ENCODE measurements at regions not wholly inside any gene's neighbourhood (a gene's known extent, or its start where the extent isn't known, plus 50 kb on each side); places are given as distances from the start of the nearest gene placed in this dataset.

- no peak overlapping the region for H3K9ac ChIP-seq (ENCODE audit: low read depth in 1 of 2, low read length in 2 of 2)
- H3K9me3 ChIP-seq (ENCODE audit: control insufficient read depth in 1 of 2, low read length in 2 of 2) = no peaks in the 10 kb centered on the region
- H3K27ac ChIP-seq (ENCODE audit: low read depth, low read length) = no peak overlapping the region
- H3K27me3 ChIP-seq (ENCODE audit: control insufficient read depth in 1 of 2, insufficient read depth in 2 of 2, low read length in 2 of 2) = no peaks in the 10 kb centered on the region
- no peaks in the 10 kb centered on the region for H3K4me1 ChIP-seq (ENCODE audit: control insufficient read depth in 1 of 2, insufficient read depth in 2 of 2, low read length in 2 of 2)
- no peak overlapping the region for H3K4me3 ChIP-seq (ENCODE audit: low read depth in 1 of 2, low read length in 2 of 2)
- H3K36me3 ChIP-seq (ENCODE audit: control insufficient read depth in 1 of 2, insufficient read depth in 2 of 2, low read length in 2 of 2) = no peaks in the 10 kb centered on the region
These were observed 146.4 kb downstream of the CHD9NB start for GRCh38 chr16:52906281-52906680.

- Histone ChIP-seq H3K4me1 (ENCODE audit: control insufficient read depth in 1 of 2, insufficient read depth in 2 of 2, low read length in 2 of 2) (no peaks in the 10 kb centered on the region), H3K9me3 (ENCODE audit: control insufficient read depth in 1 of 2, low read length in 2 of 2) (no peaks in the 10 kb centered on the region), H3K4me3 (ENCODE audit: low read depth in 1 of 2, low read length in 2 of 2) (no peak overlapping the region), H3K27me3 (ENCODE audit: control insufficient read depth in 1 of 2, insufficient read depth in 2 of 2, low read length in 2 of 2) (no peaks in the 10 kb centered on the region), H3K36me3 (ENCODE audit: control insufficient read depth in 1 of 2, insufficient read depth in 2 of 2, low read length in 2 of 2) (no peaks in the 10 kb centered on the region), H3K27ac (ENCODE audit: low read depth, low read length) (no peak overlapping the region), H3K9ac (ENCODE audit: low read depth in 1 of 2, low read length in 2 of 2) (no peak overlapping the region)
These were observed 156.1 kb downstream of the CHD9NB start for GRCh38 chr16:52896478-52897164.

- Histone ChIP-seq H3K9ac (ENCODE audit: low read depth in 1 of 2, low read length in 2 of 2) (no peak overlapping the region), H3K4me1 (ENCODE audit: control insufficient read depth in 1 of 2, insufficient read depth in 2 of 2, low read length in 2 of 2) (no peaks in the 10 kb centered on the region), H3K9me3 (ENCODE audit: control insufficient read depth in 1 of 2, low read length in 2 of 2) (no peaks in the 10 kb centered on the region), H3K27ac (ENCODE audit: low read depth, low read length) (no peak overlapping the region), H3K4me3 (ENCODE audit: low read depth in 1 of 2, low read length in 2 of 2) (no peak overlapping the region), H3K36me3 (ENCODE audit: control insufficient read depth in 1 of 2, insufficient read depth in 2 of 2, low read length in 2 of 2) (no peaks in the 10 kb centered on the region), H3K27me3 (ENCODE audit: control insufficient read depth in 1 of 2, insufficient read depth in 2 of 2, low read length in 2 of 2) (no peaks in the 10 kb centered on the region)
These were observed 178.7 kb downstream of the CHD9NB start for GRCh38 chr16:52874042-52874441.

GRCh38 chr16:52872731-52873130 lies 180.0 kb downstream of the CHD9NB start:
- no peaks in the 10 kb centered on the region for H3K4me1 ChIP-seq (ENCODE audit: control insufficient read depth in 1 of 2, insufficient read depth in 2 of 2, low read length in 2 of 2)
- H3K4me3 ChIP-seq (ENCODE audit: low read depth in 1 of 2, low read length in 2 of 2) = no peak overlapping the region
- H3K9ac ChIP-seq (ENCODE audit: low read depth in 1 of 2, low read length in 2 of 2) = no peak overlapping the region
- no peaks in the 10 kb centered on the region for H3K9me3 ChIP-seq (ENCODE audit: control insufficient read depth in 1 of 2, low read length in 2 of 2)
- no peaks in the 10 kb centered on the region for H3K36me3 ChIP-seq (ENCODE audit: control insufficient read depth in 1 of 2, insufficient read depth in 2 of 2, low read length in 2 of 2)
- no peaks in the 10 kb centered on the region for H3K27me3 ChIP-seq (ENCODE audit: control insufficient read depth in 1 of 2, insufficient read depth in 2 of 2, low read length in 2 of 2)
- no peak overlapping the region for H3K27ac ChIP-seq (ENCODE audit: low read depth, low read length)

- Histone ChIP-seq H3K4me3 (ENCODE audit: low read depth in 1 of 2, low read length in 2 of 2) (no peak overlapping the region), H3K4me1 (ENCODE audit: control insufficient read depth in 1 of 2, insufficient read depth in 2 of 2, low read length in 2 of 2) (no peaks in the 10 kb centered on the region), H3K9me3 (ENCODE audit: control insufficient read depth in 1 of 2, low read length in 2 of 2) (no peaks in the 10 kb centered on the region), H3K27me3 (ENCODE audit: control insufficient read depth in 1 of 2, insufficient read depth in 2 of 2, low read length in 2 of 2) (no peaks in the 10 kb centered on the region), H3K9ac (ENCODE audit: low read depth in 1 of 2, low read length in 2 of 2) (no peak overlapping the region), H3K27ac (ENCODE audit: low read depth, low read length) (no peak overlapping the region), H3K36me3 (ENCODE audit: control insufficient read depth in 1 of 2, insufficient read depth in 2 of 2, low read length in 2 of 2) (no peaks in the 10 kb centered on the region)
These were observed 181.2 kb downstream of the CHD9NB start for GRCh38 chr16:52871481-52871880.

- no peaks in the 10 kb centered on the region for H3K9me3 ChIP-seq (ENCODE audit: control insufficient read depth in 1 of 2, low read length in 2 of 2)
- H3K27me3 ChIP-seq (ENCODE audit: control insufficient read depth in 1 of 2, insufficient read depth in 2 of 2, low read length in 2 of 2) = no peaks in the 10 kb centered on the region
- H3K36me3 ChIP-seq (ENCODE audit: control insufficient read depth in 1 of 2, insufficient read depth in 2 of 2, low read length in 2 of 2) = no peaks in the 10 kb centered on the region
- H3K9ac ChIP-seq (ENCODE audit: low read depth in 1 of 2, low read length in 2 of 2) = no peak overlapping the region
- no peak overlapping the region for H3K4me3 ChIP-seq (ENCODE audit: low read depth in 1 of 2, low read length in 2 of 2)
- no peak overlapping the region for H3K27ac ChIP-seq (ENCODE audit: low read depth, low read length)
- no peaks in the 10 kb centered on the region for H3K4me1 ChIP-seq (ENCODE audit: control insufficient read depth in 1 of 2, insufficient read depth in 2 of 2, low read length in 2 of 2)
These were observed 183.5 kb downstream of the CHD9NB start for GRCh38 chr16:52869243-52869642.

- Histone ChIP-seq H3K4me3 (ENCODE audit: low read depth in 1 of 2, low read length in 2 of 2) (no peak overlapping the region), H3K4me1 (ENCODE audit: control insufficient read depth in 1 of 2, insufficient read depth in 2 of 2, low read length in 2 of 2) (no peaks in the 10 kb centered on the region), H3K9me3 (ENCODE audit: control insufficient read depth in 1 of 2, low read length in 2 of 2) (no peaks in the 10 kb centered on the region), H3K9ac (ENCODE audit: low read depth in 1 of 2, low read length in 2 of 2) (no peak overlapping the region), H3K27me3 (ENCODE audit: control insufficient read depth in 1 of 2, insufficient read depth in 2 of 2, low read length in 2 of 2) (no peaks in the 10 kb centered on the region), H3K27ac (ENCODE audit: low read depth, low read length) (no peak overlapping the region), H3K36me3 (ENCODE audit: control insufficient read depth in 1 of 2, insufficient read depth in 2 of 2, low read length in 2 of 2) (no peaks in the 10 kb centered on the region)
These were observed 189.7 kb downstream of the CHD9NB start for GRCh38 chr16:52863000-52863399.

GRCh38 chr16:52861614-52862022 lies 191.1 kb downstream of the CHD9NB start:
- H3K4me3 ChIP-seq (ENCODE audit: low read depth in 1 of 2, low read length in 2 of 2) = no peak overlapping the region
- no peak overlapping the region for H3K27ac ChIP-seq (ENCODE audit: low read depth, low read length)
- H3K27me3 ChIP-seq (ENCODE audit: control insufficient read depth in 1 of 2, insufficient read depth in 2 of 2, low read length in 2 of 2) = no peaks in the 10 kb centered on the region
- H3K9me3 ChIP-seq (ENCODE audit: control insufficient read depth in 1 of 2, low read length in 2 of 2) = no peaks in the 10 kb centered on the region
- H3K36me3 ChIP-seq (ENCODE audit: control insufficient read depth in 1 of 2, insufficient read depth in 2 of 2, low read length in 2 of 2) = no peaks in the 10 kb centered on the region
- H3K9ac ChIP-seq (ENCODE audit: low read depth in 1 of 2, low read length in 2 of 2) = no peak overlapping the region
- no peaks in the 10 kb centered on the region for H3K4me1 ChIP-seq (ENCODE audit: control insufficient read depth in 1 of 2, insufficient read depth in 2 of 2, low read length in 2 of 2)

- Histone ChIP-seq H3K36me3 (ENCODE audit: control insufficient read depth in 1 of 2, insufficient read depth in 2 of 2, low read length in 2 of 2) (no peaks in the 10 kb centered on the region), H3K9ac (ENCODE audit: low read depth in 1 of 2, low read length in 2 of 2) (no peak overlapping the region), H3K4me1 (ENCODE audit: control insufficient read depth in 1 of 2, insufficient read depth in 2 of 2, low read length in 2 of 2) (no peaks in the 10 kb centered on the region), H3K27ac (ENCODE audit: low read depth, low read length) (no peak overlapping the region), H3K9me3 (ENCODE audit: control insufficient read depth in 1 of 2, low read length in 2 of 2) (peaks cover 0 to 5% of the 10 kb centered on the region in 2 donors), H3K4me3 (ENCODE audit: low read depth in 1 of 2, low read length in 2 of 2) (no peak overlapping the region), H3K27me3 (ENCODE audit: control insufficient read depth in 1 of 2, insufficient read depth in 2 of 2, low read length in 2 of 2) (no peaks in the 10 kb centered on the region)
These were observed 197.2 kb downstream of the CHD9NB start for GRCh38 chr16:52855463-52855862.

GRCh38 chr16:52852978-52853377 lies 199.7 kb downstream of the CHD9NB start:
- H3K4me1 ChIP-seq (ENCODE audit: control insufficient read depth in 1 of 2, insufficient read depth in 2 of 2, low read length in 2 of 2) = no peaks in the 10 kb centered on the region
- peaks cover 0 to 5% of the 10 kb centered on the region in 2 donors for H3K9me3 ChIP-seq (ENCODE audit: control insufficient read depth in 1 of 2, low read length in 2 of 2)
- H3K36me3 ChIP-seq (ENCODE audit: control insufficient read depth in 1 of 2, insufficient read depth in 2 of 2, low read length in 2 of 2) = no peaks in the 10 kb centered on the region
- no peak overlapping the region for H3K27ac ChIP-seq (ENCODE audit: low read depth, low read length)
- H3K9ac ChIP-seq (ENCODE audit: low read depth in 1 of 2, low read length in 2 of 2) = no peak overlapping the region
- H3K27me3 ChIP-seq (ENCODE audit: control insufficient read depth in 1 of 2, insufficient read depth in 2 of 2, low read length in 2 of 2) = no peaks in the 10 kb centered on the region
- H3K4me3 ChIP-seq (ENCODE audit: low read depth in 1 of 2, low read length in 2 of 2) = no peak overlapping the region

Measured in duodenal mucosa (tissue), 2 donors.